T-helper 1 cell treated with Interleukin-12 subunit alpha and Interleukin-12 subunit beta and Interleukin-4 antibody, amounts not matched to agents 30 μg/mL and 1 μg/mL, for 36 hours (primary cell): ENCODE measurements at regions not wholly inside any gene's neighbourhood (a gene's known extent, or its start where the extent isn't known, plus 50 kb on each side); places are given as distances from the start of the nearest gene placed in this dataset.
"Not testable (repeated sequence)": the region's sequence is repeated elsewhere in the genome, so short reads cannot be mapped to it uniquely, and the experiment has no call there.

Source experiments
- H3K27ac Mint-ChIP-seq: one replicate; pipeline ENCODE4 v1.8.0; 2021; ENCODE audit warnings: mild to moderate bottlenecking, mixed read lengths
- H3K27me3 Mint-ChIP-seq: one replicate; pipeline ENCODE4 v1.8.0; 2021; ENCODE audit warnings: low read depth, mixed read lengths
- H3K36me3 Mint-ChIP-seq: one replicate; pipeline ENCODE4 v1.8.0; 2021; ENCODE audit warnings: low read depth, mixed read lengths
- H3K4me1 Mint-ChIP-seq: one replicate; pipeline ENCODE4 v1.8.0; 2021; ENCODE audit warnings: low read depth, mixed read lengths
- H3K4me3 Mint-ChIP-seq: one replicate; pipeline ENCODE4 v1.8.0; 2021; ENCODE audit warnings: mild to moderate bottlenecking, moderate library complexity, mixed read lengths
- H3K9me3 Mint-ChIP-seq: one replicate; pipeline ENCODE4 v1.8.0; 2021; ENCODE audit warnings: mixed read lengths

- Mint-ChIP-seq H3K4me3 (no peak overlapping the region), H3K36me3 (no peaks in the 10 kb centered on the region), H3K4me1 (no peaks in the 10 kb centered on the region), H3K27me3 (no peaks in the 10 kb centered on the region), H3K9me3 (peaks cover 20% of the 10 kb centered on the region), H3K27ac (no peak overlapping the region)
Observed at GRCh38 chr13:67464154-67464553, 234.0 kb upstream of the PCDH9 start.

GRCh38 chr13:67462098-67462497 lies 232.0 kb upstream of the PCDH9 start:
- H3K27me3 Mint-ChIP-seq, result no peaks in the 10 kb centered on the region
- H3K36me3 Mint-ChIP-seq, result no peaks in the 10 kb centered on the region
- H3K9me3 Mint-ChIP-seq, result peaks cover 16% of the 10 kb centered on the region
- no peaks in the 10 kb centered on the region for H3K4me1 Mint-ChIP-seq
- H3K27ac Mint-ChIP-seq, result no peak overlapping the region
- H3K4me3 Mint-ChIP-seq, result no peak overlapping the region

GRCh38 chr13:67452526-67452925 lies 222.4 kb upstream of the PCDH9 start:
- not testable (repeated sequence) for H3K36me3 Mint-ChIP-seq, H3K27ac Mint-ChIP-seq, H3K27me3 Mint-ChIP-seq, H3K4me3 Mint-ChIP-seq, H3K4me1 Mint-ChIP-seq
- peaks cover 17% of the 10 kb centered on the region for H3K9me3 Mint-ChIP-seq

- H3K4me3 Mint-ChIP-seq, result no peak overlapping the region
- H3K4me1 Mint-ChIP-seq, result no peaks in the 10 kb centered on the region
- no peaks in the 10 kb centered on the region for H3K27me3 Mint-ChIP-seq
- no peak overlapping the region for H3K27ac Mint-ChIP-seq
- no peaks in the 10 kb centered on the region for H3K9me3 Mint-ChIP-seq
- no peaks in the 10 kb centered on the region for H3K36me3 Mint-ChIP-seq
Observed at GRCh38 chr13:67445436-67445835, 215.3 kb upstream of the PCDH9 start.

GRCh38 chr13:67443923-67444322 lies 213.8 kb upstream of the PCDH9 start:
- Mint-ChIP-seq H3K9me3 (no peaks in the 10 kb centered on the region), H3K4me3 (no peak overlapping the region), H3K36me3 (no peaks in the 10 kb centered on the region), H3K27me3 (no peaks in the 10 kb centered on the region), H3K27ac (no peak overlapping the region), H3K4me1 (no peaks in the 10 kb centered on the region)

GRCh38 chr13:67440236-67440975 lies 210.3 kb upstream of the PCDH9 start:
- Mint-ChIP-seq H3K36me3 (no peaks in the 10 kb centered on the region), H3K4me1 (no peaks in the 10 kb centered on the region), H3K4me3 (no peak overlapping the region), H3K27me3 (no peaks in the 10 kb centered on the region), H3K9me3 (no peaks in the 10 kb centered on the region), H3K27ac (no peak overlapping the region)

GRCh38 chr13:67439365-67439764 lies 209.2 kb upstream of the PCDH9 start:
- no peak overlapping the region for H3K4me3 Mint-ChIP-seq
- H3K27me3 Mint-ChIP-seq, result no peaks in the 10 kb centered on the region
- H3K9me3 Mint-ChIP-seq, result no peaks in the 10 kb centered on the region
- H3K36me3 Mint-ChIP-seq, result no peaks in the 10 kb centered on the region
- no peak overlapping the region for H3K27ac Mint-ChIP-seq
- no peaks in the 10 kb centered on the region for H3K4me1 Mint-ChIP-seq

GRCh38 chr13:67438465-67438864 lies 208.3 kb upstream of the PCDH9 start:
- Mint-ChIP-seq H3K9me3 (no peaks in the 10 kb centered on the region), H3K4me3 (no peak overlapping the region), H3K4me1 (no peaks in the 10 kb centered on the region), H3K27me3 (no peaks in the 10 kb centered on the region), H3K36me3 (no peaks in the 10 kb centered on the region), H3K27ac (no peak overlapping the region)

- H3K27me3 Mint-ChIP-seq, result no peaks in the 10 kb centered on the region
- no peak overlapping the region for H3K27ac Mint-ChIP-seq
- H3K4me3 Mint-ChIP-seq, result no peak overlapping the region
- no peaks in the 10 kb centered on the region for H3K36me3 Mint-ChIP-seq
- no peaks in the 10 kb centered on the region for H3K4me1 Mint-ChIP-seq
- H3K9me3 Mint-ChIP-seq, result no peaks in the 10 kb centered on the region
Observed at GRCh38 chr13:67437244-67437643, 207.1 kb upstream of the PCDH9 start.

- Mint-ChIP-seq H3K27ac (no peak overlapping the region), H3K4me1 (no peaks in the 10 kb centered on the region), H3K27me3 (no peaks in the 10 kb centered on the region), H3K36me3 (no peaks in the 10 kb centered on the region), H3K4me3 (no peak overlapping the region), H3K9me3 (no peaks in the 10 kb centered on the region)
Observed at GRCh38 chr13:67421475-67421874, 191.3 kb upstream of the PCDH9 start.

GRCh38 chr13:67416047-67416925 lies 186.2 kb upstream of the PCDH9 start:
- Mint-ChIP-seq H3K27me3 (no peaks in the 10 kb centered on the region), H3K36me3 (no peaks in the 10 kb centered on the region), H3K9me3 (peaks cover 5% of the 10 kb centered on the region), H3K27ac (no peak overlapping the region), H3K4me3 (no peak overlapping the region), H3K4me1 (no peaks in the 10 kb centered on the region)

- Mint-ChIP-seq H3K27ac (no peak overlapping the region), H3K4me3 (no peak overlapping the region), H3K36me3 (no peaks in the 10 kb centered on the region)
Observed at GRCh38 chr13:67410645-67411044, 180.5 kb upstream of the PCDH9 start.

GRCh38 chr13:67408798-67409197 lies 178.7 kb upstream of the PCDH9 start:
- Mint-ChIP-seq H3K9me3 (peaks cover 5% of the 10 kb centered on the region), H3K27me3 (no peaks in the 10 kb centered on the region), H3K4me1 (no peaks in the 10 kb centered on the region), H3K36me3 (no peaks in the 10 kb centered on the region), H3K27ac (no peak overlapping the region), H3K4me3 (no peak overlapping the region)

More at GRCh38 chr13:67410645-67411044, 180.5 kb upstream of the PCDH9 start:
- Mint-ChIP-seq H3K9me3 (peaks cover 5% of the 10 kb centered on the region), H3K4me1 (no peaks in the 10 kb centered on the region), H3K27me3 (no peaks in the 10 kb centered on the region)

- Mint-ChIP-seq H3K27ac (no peak overlapping the region), H3K4me3 (no peak overlapping the region), H3K27me3 (no peaks in the 10 kb centered on the region), H3K4me1 (no peaks in the 10 kb centered on the region), H3K9me3 (peaks cover 24% of the 10 kb centered on the region), H3K36me3 (no peaks in the 10 kb centered on the region)
Observed at GRCh38 chr13:67402546-67402945, 172.4 kb upstream of the PCDH9 start.

GRCh38 chr13:67395577-67395976 lies 165.4 kb upstream of the PCDH9 start:
- no peaks in the 10 kb centered on the region for H3K4me1 Mint-ChIP-seq
- no peaks in the 10 kb centered on the region for H3K27me3 Mint-ChIP-seq
- no peaks in the 10 kb centered on the region for H3K36me3 Mint-ChIP-seq
- H3K27ac Mint-ChIP-seq, result no peak overlapping the region
- H3K4me3 Mint-ChIP-seq, result no peak overlapping the region
- H3K9me3 Mint-ChIP-seq, result peaks cover 12% of the 10 kb centered on the region
